Natural killer cell treated with Interleukin-12 subunit alpha and Interleukin-12 subunit beta and Interleukin-15 and Interleukin-18, amount 100 ng/mL, for 72 hours (primary cell): ENCODE measurements at regions not wholly inside any gene's neighbourhood (a gene's known extent, or its start where the extent isn't known, plus 50 kb on each side); places are given as distances from the start of the nearest gene placed in this dataset.

Source experiments
- ATAC-seq, 2 donors: fragments of 150-1000 bp; cut with Tn5 transposase in 1 of 2; sonication (Bioruptor Pico), chemical (Tn5 transposase) in 1 of 2; 2 replicates each; pipeline ENCODE4 v1.10.0; 2021
- DNase-seq: peaks from one replicate; pipeline ENCODE4 v3.0.0; 2022; ENCODE audit warnings: low spot score
- H3K27ac Mint-ChIP-seq, 2 donors: 1 replicate in 1 of 2; 2 replicates in 1 of 2; pipeline ENCODE4 v1.8.0; 2022; ENCODE audit warnings: mixed read lengths in 2 of 2, mild to moderate bottlenecking in 1 of 2, moderate library complexity in 1 of 2
- H3K27me3 Mint-ChIP-seq, 2 donors: 1 replicate in 1 of 2; 2 replicates in 1 of 2; pipeline ENCODE4 v1.8.0; 2022; ENCODE audit warnings: mixed read lengths in 2 of 2
- H3K36me3 Mint-ChIP-seq: one replicate; pipeline ENCODE4 v1.8.0; 2022; ENCODE audit warnings: mixed read lengths
- H3K4me1 Mint-ChIP-seq, 2 donors: 1 replicate in 1 of 2; 2 replicates in 1 of 2; pipeline ENCODE4 v1.8.0; 2022; ENCODE audit warnings: low read depth in 2 of 2, mixed read lengths in 2 of 2, mild to moderate bottlenecking in 1 of 2
- H3K4me3 Mint-ChIP-seq: one replicate; pipeline ENCODE4 v1.8.0; 2022; ENCODE audit warnings: mixed read lengths
- H3K9me3 Mint-ChIP-seq: 2 replicates; pipeline ENCODE4 v1.8.0; 2022; ENCODE audit warnings: mixed read lengths

DNA sequence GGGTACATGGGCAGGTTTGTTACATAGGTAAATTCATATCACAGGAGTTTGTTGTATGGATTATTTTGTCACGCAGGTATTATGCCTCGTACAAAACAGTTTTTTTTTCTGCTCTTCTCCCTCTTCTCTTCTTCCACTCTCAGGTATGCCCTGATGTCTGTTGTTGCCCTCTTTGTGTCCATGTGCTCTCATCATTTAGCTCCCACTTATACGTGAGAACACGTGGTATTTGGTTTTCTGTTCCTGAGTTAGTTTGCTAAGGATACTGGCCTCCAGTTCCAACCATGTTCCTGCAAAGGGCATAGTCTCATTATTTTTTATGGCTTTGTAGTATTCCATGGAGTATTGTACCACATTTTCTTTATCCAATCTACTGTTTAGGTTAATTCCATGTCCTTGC is 65.7 kb downstream of the UNC5CL start:
- Mint-ChIP-seq H3K4me3 (no peak overlapping the region), H3K27ac (no peak overlapping the region), H3K36me3 (peaks cover 5% of the 10 kb centered on the region), H3K27me3 (peaks cover 48 to 75% of the 10 kb centered on the region in 2 donors), H3K9me3 (no peaks in the 10 kb centered on the region), H3K4me1 (no peaks in the 10 kb centered on the region)
- DNase-seq, result no peak
- ATAC-seq, result no peak

DNA sequence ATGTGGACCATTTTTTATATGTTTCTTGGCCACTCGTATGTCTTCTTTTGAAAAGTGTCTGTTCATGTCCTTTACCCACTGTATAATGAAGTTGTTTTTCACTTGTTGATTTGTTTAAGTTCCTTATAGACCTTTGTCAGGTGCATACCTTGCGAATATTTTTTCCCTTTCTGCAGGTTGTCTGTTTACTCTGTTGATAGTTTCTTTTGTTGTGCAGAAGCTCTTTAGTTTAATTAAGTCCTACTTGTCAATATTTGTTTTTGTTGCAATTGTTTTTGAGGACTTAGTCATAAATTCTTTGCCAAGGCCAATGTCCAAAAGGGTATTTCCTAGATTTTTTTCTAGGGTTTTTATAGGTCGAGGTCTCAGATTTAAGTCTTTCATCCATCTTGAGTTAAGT is 66.2 kb downstream of the UNC5CL start:
- Mint-ChIP-seq H3K4me3 (no peak overlapping the region), H3K36me3 (peaks cover 5% of the 10 kb centered on the region), H3K4me1 (no peaks in the 10 kb centered on the region), H3K27me3 (peaks cover 45 to 70% of the 10 kb centered on the region in 2 donors), H3K27ac (no peak overlapping the region), H3K9me3 (no peaks in the 10 kb centered on the region)
- ATAC-seq, result no peak
- DNase-seq, result no peak

DNA sequence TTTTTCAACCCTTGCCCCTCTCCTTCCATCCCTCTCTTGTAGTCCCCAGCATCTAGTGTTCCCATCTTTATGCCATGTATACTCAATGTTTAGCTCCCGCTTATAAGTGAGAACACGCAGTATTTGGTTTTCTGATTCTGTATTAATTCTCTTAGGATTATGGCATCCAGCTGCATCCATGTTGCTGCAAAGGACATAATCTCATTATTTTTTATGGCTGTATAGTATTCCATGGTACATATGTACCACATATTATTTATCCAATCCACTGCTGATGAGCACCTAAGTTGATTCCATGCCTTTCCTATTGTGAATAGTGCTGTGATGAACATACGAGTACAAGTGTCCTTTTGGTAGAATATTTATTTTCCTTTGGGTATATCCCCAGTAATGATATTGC is 66.8 kb downstream of the UNC5CL start:
- Mint-ChIP-seq H3K27me3 (peaks cover 41 to 64% of the 10 kb centered on the region in 2 donors), H3K4me3 (no peak overlapping the region), H3K27ac (no peak overlapping the region), H3K4me1 (no peaks in the 10 kb centered on the region), H3K36me3 (peaks cover 5% of the 10 kb centered on the region), H3K9me3 (no peaks in the 10 kb centered on the region)
- DNase-seq (no peak), ATAC-seq (no peak)

GRCh38 chr6:40968620-40969164 is 70.3 kb downstream of the UNC5CL start:
- Mint-ChIP-seq H3K36me3 (no peaks in the 10 kb centered on the region), H3K4me3 (no peak overlapping the region), H3K27me3 (peaks cover 12 to 29% of the 10 kb centered on the region in 2 donors), H3K27ac (no peak overlapping the region), H3K9me3 (no peaks in the 10 kb centered on the region), H3K4me1 (no peaks in the 10 kb centered on the region)
- DNase-seq, result no peak
- no peak for ATAC-seq

DNA sequence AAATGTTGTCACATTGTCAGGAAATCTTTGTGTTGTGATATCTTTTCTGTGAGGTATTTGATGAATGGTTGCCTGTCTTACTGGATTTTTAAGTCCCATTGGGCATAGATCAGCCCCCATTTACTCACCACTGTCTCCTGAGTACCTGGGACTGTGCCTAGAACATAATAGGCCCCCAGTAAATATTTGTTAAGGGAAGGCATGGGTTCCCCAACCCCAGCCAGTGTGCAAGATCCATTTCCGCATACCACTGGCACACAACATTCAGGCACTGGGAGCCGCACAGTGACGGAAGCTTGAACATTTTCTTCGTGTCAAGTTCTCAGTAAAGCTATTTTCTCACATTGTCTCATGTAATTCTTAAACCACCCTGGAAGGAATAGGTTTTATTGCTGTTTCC is 72.2 kb downstream of the UNC5CL start:
- no peaks in the 10 kb centered on the region for H3K9me3 Mint-ChIP-seq
- no peak for DNase-seq
- H3K27me3 Mint-ChIP-seq, result peaks cover 4 to 13% of the 10 kb centered on the region in 2 donors
- no peaks in the 10 kb centered on the region for H3K36me3 Mint-ChIP-seq
- peaks cover 3 to 8% of the 10 kb centered on the region in 2 donors for H3K4me1 Mint-ChIP-seq
- ATAC-seq, result no peak
- H3K4me3 Mint-ChIP-seq, result no peak overlapping the region
- H3K27ac Mint-ChIP-seq, result no peak overlapping the region

DNA sequence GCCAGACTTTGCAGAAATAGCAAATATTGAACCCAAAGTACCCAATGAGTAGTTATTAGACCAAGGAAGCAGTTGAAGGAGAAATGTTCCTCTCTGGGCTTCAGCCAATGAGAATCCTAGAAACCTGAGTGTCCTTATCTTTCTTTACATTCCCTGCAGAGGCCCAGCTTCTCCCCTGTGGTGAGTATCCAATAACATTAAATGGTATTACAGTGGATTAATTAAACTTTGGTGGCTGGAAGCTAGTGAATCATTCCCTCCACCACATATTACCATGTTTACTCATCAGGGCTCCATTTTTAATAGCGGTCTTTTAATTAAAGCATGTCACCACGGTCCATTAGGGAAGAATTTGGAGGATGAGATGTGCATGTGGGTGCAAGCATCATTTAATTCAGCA is 74.0 kb downstream of the UNC5CL start:
- H3K4me3 Mint-ChIP-seq, result no peak overlapping the region
- H3K4me1 Mint-ChIP-seq, result peaks cover 3 to 9% of the 10 kb centered on the region in 2 donors

DNA sequence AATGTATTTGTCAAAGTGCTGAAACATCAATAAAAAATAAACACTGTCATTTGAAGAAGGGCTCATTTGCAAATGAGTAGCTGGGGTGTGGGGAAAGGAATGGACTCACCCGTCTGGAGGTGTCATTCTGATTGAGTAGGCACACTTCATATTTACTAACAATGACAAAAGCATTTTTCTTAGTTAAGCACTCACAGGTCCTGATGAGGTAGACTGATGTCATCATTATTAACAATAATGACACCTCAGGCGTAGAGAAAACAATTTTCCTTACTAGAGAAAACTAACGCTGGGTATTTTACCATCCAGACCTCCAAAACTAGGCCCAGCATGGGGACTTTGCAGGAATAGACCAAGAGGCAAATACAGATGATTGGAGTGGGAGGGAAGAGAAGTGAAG is 76.0 kb downstream of the UNC5CL start:
- no peak for DNase-seq
- ATAC-seq, result no peak
- Mint-ChIP-seq H3K9me3 (no peaks in the 10 kb centered on the region), H3K27me3 (no peaks in the 10 kb centered on the region), H3K4me1 (peaks cover 3 to 9% of the 10 kb centered on the region in 2 donors), H3K36me3 (no peaks in the 10 kb centered on the region), H3K27ac (no peak overlapping the region), H3K4me3 (no peak overlapping the region)

More for the DNA sequence above, 74.0 kb downstream of the UNC5CL start:
- H3K27me3 Mint-ChIP-seq, result peaks cover 0 to under 1% of the 10 kb centered on the region in 2 donors
- H3K9me3 Mint-ChIP-seq, result no peaks in the 10 kb centered on the region
- ATAC-seq, result no peak
- DNase-seq, result no peak
- H3K36me3 Mint-ChIP-seq, result no peaks in the 10 kb centered on the region
- H3K27ac Mint-ChIP-seq, result no peak overlapping the region

GRCh38 chr6:40962241-40962640 is 76.8 kb downstream of the UNC5CL start:
- Mint-ChIP-seq H3K36me3 (no peaks in the 10 kb centered on the region), H3K27ac (no peak overlapping the region), H3K27me3 (no peaks in the 10 kb centered on the region), H3K4me1 (peaks cover 3 to 9% of the 10 kb centered on the region in 2 donors), H3K4me3 (no peak overlapping the region), H3K9me3 (no peaks in the 10 kb centered on the region)
- DNase-seq (no peak), ATAC-seq (peak; percentile 63 to 92)

DNA sequence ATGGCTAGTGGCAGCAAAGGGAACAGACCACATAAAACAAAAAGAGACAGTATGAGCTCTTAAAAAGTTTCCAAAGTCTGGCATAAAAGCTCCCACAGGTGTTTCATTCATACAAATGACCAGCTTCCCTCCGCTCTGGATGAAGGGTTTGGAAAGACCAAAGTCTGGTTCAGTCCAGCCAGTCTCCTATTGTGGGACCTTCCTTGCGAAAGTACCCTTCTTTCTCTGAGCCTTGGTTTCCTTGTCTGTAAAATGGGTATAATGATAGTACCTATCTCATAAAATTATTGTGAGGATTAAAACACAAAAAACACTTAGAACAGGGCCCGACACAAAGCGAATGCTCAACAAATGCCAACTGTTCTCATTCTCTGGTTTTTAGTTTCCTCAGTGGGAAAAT is 77.2 kb downstream of the UNC5CL start:
- Mint-ChIP-seq H3K4me3 (no peak overlapping the region), H3K4me1 (peaks cover 3 to 9% of the 10 kb centered on the region in 2 donors), H3K27me3 (no peaks in the 10 kb centered on the region), H3K27ac (no peak overlapping the region), H3K36me3 (no peaks in the 10 kb centered on the region), H3K9me3 (no peaks in the 10 kb centered on the region)
- DNase-seq, result no peak
- no peak for ATAC-seq

DNA sequence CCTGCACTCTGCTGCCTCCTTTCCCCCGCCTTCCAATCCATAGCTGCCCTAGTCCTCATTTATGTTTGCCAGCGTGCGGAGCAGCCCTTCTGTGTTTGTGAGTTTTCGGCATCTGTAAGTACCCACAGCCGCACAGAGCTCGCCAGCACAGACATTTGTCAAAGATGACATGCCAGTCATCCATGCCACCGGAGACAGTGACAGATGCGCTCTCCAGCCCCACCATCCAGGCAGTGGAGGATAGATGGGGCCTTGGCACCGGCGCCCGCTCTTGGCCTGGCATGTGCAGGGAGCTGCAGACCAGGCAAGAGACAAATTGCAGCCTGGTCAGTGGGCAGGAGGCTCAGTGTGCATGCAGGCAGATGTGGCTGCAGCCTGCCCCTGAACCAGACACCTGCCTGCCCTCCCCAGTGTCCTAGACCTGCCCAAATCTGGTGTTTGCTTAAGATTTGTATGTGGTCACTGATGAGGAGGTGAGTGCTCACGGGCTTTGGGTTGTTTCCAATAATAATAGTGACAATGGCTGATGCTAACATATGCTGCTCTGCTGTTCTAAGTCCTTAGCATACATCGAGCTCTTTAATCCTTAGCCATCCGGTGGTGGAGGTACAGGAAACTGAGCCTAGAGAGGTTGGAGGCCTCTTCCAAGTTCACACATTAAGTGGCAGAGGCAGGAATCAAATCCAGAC is 78.1 kb downstream of the UNC5CL start:
- peaks cover 5 to 6% of the 10 kb centered on the region in 2 donors for H3K27me3 Mint-ChIP-seq
- no peak overlapping the region for H3K27ac Mint-ChIP-seq

DNA sequence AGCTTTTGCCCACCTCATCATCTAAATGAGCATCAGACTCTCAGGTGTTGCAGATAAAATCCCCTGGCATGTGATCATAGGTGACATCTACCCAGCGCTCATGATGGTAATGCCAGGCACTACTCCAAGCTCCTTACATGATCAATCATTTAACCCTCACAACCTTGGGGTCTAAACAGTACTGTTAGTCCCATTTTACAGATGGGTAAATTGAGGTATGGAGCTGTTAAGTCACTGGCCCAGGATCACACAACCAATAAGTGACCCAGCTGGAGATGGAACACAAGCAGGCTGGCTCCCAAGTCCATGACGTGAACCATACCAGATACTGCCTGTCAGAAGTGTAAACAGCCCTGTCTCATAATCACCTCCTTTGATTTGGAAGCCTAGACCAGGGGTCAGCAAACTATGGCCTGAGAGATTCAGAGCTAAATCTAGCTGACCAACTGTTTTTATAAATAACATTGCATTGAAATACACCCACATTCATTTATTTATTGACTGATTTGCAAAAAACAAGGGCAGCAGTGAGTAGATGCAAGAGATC is 79.2 kb downstream of the UNC5CL start:
- H3K27ac Mint-ChIP-seq, result no peak overlapping the region
- ATAC-seq (no peak), DNase-seq (no peak)
- H3K36me3 Mint-ChIP-seq, result no peaks in the 10 kb centered on the region
- H3K9me3 Mint-ChIP-seq, result no peaks in the 10 kb centered on the region
- H3K27me3 Mint-ChIP-seq, result peaks cover 8 to 11% of the 10 kb centered on the region in 2 donors
- H3K4me3 Mint-ChIP-seq, result no peak overlapping the region
- peaks cover 3 to 9% of the 10 kb centered on the region in 2 donors for H3K4me1 Mint-ChIP-seq

More for the DNA sequence above, 78.1 kb downstream of the UNC5CL start:
- DNase-seq, result no peak
- Mint-ChIP-seq H3K4me3 (no peak overlapping the region), H3K4me1 (peaks cover 3 to 9% of the 10 kb centered on the region in 2 donors), H3K9me3 (no peaks in the 10 kb centered on the region), H3K36me3 (no peaks in the 10 kb centered on the region)
- ATAC-seq, result no peak

GRCh38 chr6:40958738-40959137 is 80.3 kb downstream of the UNC5CL start:
- Mint-ChIP-seq H3K36me3 (no peaks in the 10 kb centered on the region), H3K9me3 (no peaks in the 10 kb centered on the region), H3K4me3 (no peak overlapping the region), H3K4me1 (peaks cover 3 to 9% of the 10 kb centered on the region in 2 donors), H3K27me3 (peaks cover 11 to 19% of the 10 kb centered on the region in 2 donors), H3K27ac (no peak overlapping the region)
- ATAC-seq (no peak), DNase-seq (no peak)

- Mint-ChIP-seq H3K9me3 (no peaks in the 10 kb centered on the region), H3K4me1 (peaks cover 3 to 9% of the 10 kb centered on the region in 2 donors), H3K36me3 (no peaks in the 10 kb centered on the region), H3K27ac (no peak overlapping the region), H3K27me3 (peaks cover 11 to 20% of the 10 kb centered on the region in 2 donors), H3K4me3 (no peak overlapping the region)
- DNase-seq (no peak), ATAC-seq (no peak)
Observed at GRCh38 chr6:40957616-40958492, 81.2 kb downstream of the UNC5CL start.

DNA sequence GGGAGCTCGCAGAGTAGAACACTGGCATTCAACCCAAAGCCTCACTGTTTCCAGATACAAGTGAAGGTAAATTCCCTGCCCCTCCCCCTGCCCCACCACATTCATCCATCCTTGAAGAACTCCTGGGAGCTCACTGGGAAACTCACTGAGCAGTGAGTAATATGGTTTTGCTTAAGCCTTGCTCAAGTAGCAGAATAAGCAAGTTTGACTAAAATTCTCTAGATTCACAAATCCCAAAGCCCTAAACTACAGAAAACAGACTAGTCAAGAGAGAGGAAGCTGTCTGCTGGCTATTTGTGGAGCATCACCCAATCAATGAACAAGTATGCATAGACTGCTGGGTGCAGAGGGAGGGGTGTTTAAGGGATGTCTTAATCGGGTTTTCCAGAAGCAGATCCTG is 82.1 kb downstream of the UNC5CL start:
- no peak for ATAC-seq
- Mint-ChIP-seq H3K27ac (no peak overlapping the region), H3K36me3 (no peaks in the 10 kb centered on the region), H3K27me3 (peaks cover 11 to 20% of the 10 kb centered on the region in 2 donors), H3K4me1 (peaks cover 0 to 1% of the 10 kb centered on the region in 2 donors), H3K9me3 (no peaks in the 10 kb centered on the region), H3K4me3 (no peak overlapping the region)
- no peak for DNase-seq
